HT-29 (cell line): ENCODE measurements at regions not wholly inside any gene's neighbourhood (a gene's known extent, or its start where the extent isn't known, plus 50 kb on each side); places are given as distances from the start of the nearest gene placed in this dataset.
"Not testable (repeated sequence)": the region's sequence is repeated elsewhere in the genome, so short reads cannot be mapped to it uniquely, and the experiment has no call there.

Experiments
- DNase-seq: peaks from one replicate; pipeline ENCODE4 v3.0.0-alpha.2; 2015; ENCODE audit warnings: low spot score

DNA sequence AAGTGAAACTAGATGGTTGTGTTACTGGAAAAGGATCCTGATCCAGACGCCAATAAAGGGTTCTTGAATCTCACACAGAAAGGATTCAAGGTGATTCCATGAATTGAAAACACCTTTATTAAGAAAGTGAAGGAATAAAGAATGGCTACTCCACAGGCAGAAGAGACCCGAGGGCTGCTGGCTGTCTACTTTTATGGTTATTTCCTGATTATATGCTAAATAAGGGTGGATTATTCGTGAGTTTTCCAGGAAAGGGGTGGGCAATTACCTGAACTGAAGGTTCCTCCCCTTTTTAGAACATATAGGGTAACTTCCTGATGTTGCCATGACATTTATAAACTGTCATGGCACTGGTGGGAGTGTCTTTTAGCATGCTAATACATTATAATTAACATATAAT lies 50.9 kb upstream of the WARS2 start:
- no peak for DNase-seq

DNA sequence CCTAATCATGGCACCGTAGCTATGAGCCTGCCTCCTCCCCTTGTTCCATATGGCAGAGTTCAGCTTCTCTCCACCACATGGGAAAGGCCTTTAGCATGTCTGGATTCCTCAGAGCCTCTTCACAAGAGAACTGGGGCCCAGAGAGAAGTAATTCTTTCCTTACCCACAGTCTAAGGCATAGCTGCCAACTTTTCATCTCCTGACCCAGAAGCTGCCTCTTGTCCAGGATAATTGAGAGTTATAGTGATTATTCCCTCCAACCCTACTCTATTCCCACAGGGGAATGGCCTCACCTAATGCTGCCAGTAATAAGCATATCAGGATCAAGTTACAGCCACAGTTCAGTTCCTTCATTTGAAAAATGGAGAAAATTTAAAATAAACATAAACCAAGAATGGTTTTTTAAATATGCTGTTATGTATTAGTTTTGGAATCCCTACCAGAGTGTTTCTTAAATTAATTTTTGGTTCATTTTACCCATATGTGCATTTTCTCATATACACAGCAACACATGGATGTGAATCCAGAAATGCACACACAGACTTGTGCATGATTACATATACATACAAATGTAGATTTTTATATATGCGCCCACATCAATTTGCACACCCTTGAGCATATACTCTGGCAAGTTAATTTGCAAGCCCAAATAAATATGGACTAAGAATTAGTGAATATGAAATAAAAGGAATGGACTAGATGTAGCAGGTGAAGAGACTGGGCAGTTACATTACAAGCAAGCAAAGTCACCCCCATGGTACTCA lies 63.9 kb upstream of the WARS2 start:
- DNase-seq: no peak

DNA sequence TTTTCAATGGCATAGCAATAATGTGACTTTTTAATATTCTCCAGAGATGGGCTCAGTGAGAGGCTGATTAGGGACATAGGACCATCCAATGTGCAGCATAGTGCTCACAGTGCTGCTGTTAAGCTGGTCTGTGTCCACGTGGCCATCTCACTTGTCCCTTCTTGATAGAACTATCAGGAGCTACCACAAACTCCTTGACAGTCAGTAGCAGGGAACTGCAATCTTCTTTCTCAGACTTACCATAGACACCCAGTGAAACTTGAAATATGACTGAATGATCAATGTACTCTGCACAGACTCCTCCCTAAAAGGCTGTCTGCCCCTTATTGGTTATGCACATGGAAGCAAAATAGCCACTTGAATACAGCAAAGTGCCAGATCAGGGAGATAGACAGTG lies 64.5 kb upstream of the WARS2 start:
- no peak for DNase-seq

DNA sequence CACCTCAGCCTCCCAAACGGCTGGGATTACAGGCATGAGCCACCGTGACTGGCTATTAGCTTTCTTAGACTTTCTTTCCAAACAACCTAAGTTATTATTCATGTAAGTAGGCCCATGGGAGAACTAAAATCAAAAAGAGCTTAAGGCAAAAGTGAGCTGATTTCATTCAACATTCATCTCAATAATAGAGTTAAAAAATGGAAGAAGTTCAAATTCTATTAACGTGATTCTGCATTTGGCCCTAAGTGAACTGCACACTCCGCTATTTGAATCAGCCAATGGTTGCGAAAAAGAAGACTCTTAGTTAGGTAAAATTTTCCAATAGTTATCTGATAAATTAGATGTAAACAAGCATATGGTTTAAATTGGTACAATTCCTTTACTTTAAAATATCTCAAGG lies 68.6 kb upstream of the WARS2 start:
- no peak for DNase-seq

DNA sequence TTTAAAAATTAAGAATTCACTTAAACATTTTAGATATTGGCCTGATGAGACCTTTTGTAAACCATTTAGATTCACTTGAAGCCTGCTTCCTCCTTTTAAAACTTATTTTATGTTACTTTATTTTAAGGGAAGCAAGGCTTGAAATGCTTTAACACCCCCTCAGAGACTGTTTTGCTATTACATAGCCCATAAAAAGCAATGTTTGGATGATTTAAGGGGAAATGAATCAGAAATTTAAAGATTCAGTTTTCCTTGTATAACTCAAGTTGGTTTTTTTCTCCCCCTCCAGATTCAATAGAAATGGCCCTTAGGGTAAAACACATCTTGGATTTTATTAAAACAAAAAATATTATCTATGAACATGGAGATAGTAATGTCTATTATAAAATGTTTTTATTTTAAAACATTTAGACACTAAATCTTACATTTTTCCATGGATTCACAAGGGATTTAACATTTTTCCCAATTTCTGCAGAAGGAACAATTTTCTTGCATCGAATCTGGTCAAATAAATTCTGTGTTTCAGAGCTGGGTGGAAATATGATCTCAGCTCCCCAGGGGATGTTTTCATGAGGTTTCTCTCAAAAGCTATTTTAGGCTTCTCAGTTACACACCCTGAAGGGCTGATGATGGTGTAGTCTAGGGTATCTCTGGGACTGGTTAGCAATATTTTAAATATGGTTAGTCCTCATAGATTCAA lies 69.3 kb upstream of the WARS2 start:
- DNase-seq: no peak

DNA sequence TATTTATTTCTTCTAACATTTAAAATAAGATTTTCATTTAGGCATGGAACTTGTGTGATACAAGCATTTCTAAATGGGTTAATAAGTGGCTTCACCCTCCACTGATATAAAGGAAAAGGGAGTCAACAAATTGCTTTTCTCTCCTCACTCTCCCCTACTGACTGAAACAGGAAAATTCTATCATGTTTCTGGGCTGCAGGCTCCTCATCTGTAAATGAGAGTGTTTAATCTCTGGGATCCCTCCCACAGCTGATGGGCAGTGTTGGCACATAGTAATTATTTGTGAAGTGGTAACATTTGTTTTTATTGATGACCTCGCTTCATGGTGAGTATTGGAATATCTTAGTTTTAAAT lies 69.8 kb upstream of the WARS2 start:
- no peak for DNase-seq

DNA sequence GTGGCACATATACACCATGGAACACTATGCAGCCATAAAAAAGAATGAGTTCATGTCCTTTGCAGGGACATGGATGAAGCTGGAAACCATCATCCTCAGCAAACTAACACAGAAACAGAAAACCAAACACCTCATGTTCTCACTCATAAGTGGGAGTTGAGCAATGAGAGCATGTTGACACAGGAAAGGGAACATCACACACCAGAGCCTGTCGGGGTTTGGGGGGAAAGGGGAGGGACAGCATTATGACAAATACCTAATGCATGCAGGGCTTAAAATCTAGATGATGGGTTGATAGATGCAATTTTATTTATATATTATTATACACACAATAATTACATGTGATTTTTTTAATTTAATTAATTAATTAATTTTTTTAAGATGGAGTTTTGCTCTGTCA lies 72.8 kb upstream of the WARS2 start:
- DNase-seq: not testable (repeated sequence)

DNA sequence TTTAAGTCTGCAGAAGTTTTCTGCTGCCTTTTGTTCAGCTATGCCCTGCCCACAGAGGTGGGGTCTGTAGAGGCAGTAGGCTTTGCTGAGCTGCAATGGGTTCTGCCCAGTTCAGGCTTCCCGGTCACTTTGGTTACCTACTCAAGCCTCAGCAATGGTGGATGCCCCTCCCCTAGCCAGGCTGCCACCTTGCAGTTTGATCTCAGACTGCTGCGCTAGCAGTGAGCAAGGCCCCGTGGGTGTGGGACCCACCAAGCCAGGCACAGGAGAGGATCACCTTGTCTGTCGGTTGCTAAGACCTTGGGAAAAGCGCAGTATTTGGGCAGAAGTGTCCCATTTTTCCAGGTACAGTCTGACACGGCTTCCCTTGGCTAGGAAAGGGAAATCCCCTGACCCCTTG lies 74.5 kb upstream of the WARS2 start:
- not testable (repeated sequence) for DNase-seq

DNA sequence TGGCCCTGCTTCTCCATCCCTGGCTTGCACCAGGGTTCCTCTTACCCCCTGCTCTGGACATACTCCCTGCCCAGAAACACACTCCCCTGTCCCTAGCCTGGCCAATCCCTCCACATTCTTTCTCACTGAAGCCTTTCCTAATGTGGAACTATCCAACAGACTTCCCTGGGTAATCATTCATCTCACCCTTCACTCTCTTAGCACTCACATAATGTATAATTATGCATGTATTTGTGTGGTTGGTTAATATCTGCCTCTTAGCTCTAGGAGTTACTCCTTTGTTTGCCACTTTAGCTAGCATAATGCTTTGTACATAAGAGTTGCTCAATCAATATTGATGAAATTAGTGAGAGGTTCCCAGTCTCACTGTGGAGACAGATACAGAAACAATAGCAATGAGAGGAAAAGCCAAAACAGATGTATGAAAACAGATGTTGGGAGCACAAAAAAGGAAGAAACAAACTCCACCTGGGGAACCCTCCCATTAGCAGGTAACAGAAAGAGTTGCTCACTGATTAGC lies 76.9 kb upstream of the WARS2 start:
- no peak for DNase-seq

DNA sequence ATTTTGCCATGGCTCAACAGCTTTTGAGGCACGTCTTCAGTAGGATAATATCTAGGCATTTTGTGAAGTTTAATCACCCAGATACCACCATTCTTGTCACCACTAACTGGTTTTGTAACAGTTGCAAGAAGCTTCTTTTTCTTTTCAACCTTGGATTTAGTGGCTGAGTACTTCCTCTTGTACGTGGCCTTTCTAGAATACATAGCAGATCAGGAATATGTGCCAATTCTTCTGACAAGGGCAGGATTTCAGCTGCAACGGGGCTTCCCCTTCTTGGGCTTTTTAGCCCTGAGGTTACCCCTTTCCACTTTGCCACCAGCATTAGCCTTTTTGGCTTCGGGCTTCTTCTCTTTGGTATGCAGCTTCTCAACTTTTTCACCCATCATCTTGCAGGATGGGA lies 79.3 kb upstream of the WARS2 start:
- no peak for DNase-seq

DNA sequence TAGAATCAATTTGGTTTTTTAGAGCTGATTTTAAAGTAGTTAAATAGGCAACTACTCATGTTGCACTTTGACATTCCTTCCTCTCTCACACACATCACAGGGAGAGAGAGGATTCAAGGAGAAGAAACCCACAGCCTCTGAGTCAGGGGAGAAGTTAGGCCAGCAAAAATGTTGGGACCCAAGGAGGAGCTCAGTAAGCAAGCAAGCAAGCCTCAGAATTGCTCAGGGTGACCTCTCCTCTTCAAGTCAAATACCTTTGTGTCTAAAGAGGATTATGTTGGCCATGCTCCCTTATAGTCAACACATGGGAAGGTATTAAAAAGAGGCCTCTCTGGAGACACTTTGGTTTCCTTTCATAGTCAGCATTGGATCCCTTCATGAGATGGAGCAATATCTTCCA lies 80.5 kb upstream of the WARS2 start:
- DNase-seq: no peak

DNA sequence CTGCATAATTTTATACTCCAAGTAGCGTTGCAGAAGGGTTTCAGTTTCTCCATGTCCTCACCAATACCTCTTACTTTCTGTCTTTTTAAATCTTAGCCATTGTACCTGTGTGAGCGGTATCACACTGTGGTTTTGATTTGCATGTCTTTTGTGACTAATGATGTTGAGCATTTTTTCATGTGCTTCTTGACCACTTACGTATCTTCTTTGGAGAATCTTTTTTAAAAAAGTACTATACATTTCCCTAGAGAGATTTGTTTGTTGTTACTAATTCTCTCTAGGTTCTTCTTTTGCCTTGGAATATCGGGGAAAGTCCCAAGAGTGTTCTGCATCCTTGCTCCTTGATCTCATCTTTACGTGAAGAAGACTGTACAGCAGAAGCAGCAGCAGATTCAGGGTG lies 81.8 kb upstream of the WARS2 start:
- no peak for DNase-seq

DNA sequence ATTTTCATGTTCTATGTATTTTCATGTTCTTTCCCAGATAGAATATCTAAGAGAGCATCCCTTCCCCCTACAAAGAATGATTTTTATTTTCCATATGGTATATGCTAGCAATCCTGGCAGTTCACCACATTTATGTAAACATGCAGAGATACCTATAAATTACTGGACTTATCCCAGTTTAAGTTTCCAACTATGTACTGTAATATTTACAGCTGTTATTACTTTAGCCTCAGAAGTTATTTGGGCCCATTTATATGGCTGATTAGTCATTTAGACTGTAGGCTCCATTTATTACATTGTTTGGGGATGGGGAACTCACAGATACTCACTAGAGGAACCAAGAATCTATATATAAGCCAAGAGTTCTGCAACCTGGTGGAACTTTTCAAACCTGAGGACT lies 84.8 kb upstream of the WARS2 start:
- DNase-seq: no peak

DNA sequence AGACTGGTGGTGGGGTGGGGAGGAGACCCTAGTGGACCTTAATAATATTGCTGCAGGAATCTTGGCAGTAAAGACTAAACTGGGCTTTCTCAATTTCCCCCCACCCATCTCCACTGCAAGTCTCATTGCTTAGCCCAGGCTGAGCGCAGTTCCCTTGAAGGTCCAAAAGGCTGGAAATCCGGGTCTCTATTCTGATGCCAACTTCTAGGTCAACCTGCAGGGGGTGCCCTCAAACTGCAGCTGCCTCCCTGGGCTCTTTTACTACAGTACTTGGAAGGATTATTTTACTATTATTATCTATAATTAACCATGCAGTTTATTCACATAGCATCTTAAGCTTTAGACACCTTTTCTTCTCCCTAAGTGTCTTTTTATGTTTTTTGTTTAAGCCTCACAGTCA lies 85.4 kb upstream of the WARS2 start:
- no peak for DNase-seq

DNA sequence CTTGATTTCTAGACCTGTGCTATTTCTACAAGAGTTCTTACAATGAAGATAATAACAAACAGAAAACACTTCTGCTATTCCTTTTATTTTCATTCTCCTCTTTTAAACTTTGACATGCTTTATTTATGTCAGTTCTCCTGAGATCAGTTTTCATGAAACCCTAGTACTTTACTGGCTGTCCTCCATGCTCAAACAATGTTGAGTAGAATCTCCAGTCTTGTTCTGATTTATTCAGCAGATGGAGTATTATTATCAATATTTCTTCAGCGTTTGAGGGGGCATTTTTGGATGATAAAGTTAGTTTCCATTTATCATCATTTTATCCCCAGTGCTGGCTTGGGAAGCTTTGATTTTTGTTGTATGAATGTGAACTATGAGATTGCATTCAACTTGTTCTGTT lies 85.9 kb upstream of the WARS2 start:
- no peak for DNase-seq

DNA sequence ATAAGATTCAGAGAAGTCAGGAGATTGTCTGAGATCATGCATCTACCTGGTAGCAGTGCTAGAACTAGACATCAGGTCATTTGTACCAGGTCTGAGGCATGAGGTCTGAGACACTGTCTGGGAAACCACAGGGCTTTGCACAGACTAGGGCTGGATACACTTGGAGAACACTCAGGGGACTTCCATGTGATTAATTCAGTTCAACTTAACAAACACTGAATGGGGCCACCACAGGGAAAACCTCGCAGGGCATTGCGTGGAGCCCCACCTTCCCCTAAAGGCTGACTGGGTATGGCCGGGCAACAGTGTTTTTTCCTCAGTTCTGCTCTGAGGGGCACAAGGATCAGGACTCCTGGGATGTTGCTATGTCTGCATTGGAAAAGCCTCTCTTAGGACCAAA lies 86.5 kb upstream of the WARS2 start:
- no peak for DNase-seq

DNA sequence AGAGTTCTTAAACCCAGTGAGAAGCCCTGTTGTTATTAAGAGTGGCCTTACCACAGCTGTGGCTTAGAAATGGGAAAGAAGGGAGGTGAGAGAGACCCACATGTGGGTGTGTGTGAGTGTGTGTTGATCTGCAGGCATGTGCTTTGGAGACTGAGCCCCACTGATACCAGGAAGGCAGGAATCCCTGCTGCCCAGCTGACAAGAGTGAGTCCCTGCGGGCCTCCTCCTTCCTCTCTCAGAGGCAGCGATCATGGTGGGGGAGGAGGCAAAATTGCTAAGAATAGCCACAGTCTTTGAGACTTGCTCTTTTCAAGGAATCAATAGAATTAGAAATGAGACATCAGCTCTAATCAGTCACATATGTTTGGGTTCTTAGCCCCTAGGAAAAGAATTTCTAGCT lies 87.0 kb upstream of the WARS2 start:
- no peak for DNase-seq

DNA sequence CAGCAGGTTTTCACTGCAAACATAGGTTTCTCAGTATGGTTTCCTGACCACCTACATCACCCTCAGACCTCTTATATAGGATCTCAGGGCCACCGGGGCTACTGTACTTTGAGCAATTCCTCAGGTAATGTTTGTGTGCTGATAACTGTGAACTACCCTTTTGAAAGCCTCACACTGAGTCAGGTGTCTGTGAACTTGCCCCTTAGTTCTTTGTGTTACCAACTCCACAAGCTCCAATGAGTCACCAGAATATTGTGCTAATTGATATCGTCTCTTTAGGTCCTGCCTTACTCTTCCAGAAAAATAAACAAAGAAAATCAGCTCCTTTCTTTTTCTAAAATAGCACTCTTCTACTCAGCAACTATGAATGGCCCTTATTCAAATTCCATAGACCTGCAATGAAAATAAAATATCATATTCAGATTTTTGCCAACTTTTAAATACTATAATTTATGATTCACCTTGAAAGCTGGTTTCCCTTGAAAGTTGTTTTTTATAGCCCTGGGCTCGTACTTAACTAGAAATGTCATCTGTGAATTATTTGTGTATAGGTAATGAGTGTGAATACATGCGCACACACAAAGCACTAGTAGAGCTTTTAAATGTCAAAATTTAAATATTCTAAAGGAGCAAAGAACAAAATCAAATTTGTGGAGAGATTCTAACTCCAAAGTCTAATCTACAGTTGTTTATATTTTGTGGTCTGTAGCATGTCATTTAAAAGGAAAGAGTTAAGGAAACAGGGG lies 88.1 kb upstream of the WARS2 start:
- no peak for DNase-seq

DNA sequence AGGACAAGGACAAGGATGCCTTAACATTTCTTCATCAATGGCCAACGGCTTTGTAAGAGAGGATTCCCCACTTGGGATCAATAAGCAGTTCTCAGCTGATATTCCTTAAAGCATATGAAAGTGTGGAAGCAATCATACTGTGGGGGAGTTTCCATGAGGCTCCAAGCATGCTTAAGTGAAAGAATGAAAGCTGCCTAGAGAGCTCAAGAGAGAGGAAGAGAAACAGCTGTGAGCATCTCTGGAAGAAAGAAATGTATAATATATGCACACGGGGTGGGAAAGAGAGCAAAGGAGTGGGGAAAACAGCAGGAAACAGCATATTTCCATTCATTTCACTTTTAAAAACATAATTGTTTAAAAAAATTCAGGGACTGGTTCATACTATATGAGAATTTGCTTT lies 94.7 kb upstream of the WARS2 start:
- no peak for DNase-seq

DNA sequence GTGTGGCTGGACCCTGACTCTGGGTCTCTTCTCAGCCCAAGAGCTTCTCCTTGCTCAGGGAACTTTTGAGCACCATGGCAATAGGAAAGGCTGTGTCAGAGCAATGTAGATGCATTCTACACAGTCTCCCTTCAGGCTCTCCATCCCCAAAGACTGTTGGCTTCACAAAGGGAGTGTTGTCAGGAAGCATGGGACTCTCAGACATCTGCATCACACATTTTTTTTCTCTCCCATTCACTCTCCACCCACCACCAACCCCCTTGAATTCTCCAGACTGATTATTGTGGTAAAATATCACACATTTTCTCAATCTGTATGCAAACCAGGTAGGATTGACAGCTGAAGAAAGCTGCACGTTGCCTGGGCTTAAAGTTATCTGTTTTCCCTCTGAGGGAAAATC lies 105.4 kb upstream of the WARS2 start:
- no peak for DNase-seq

DNA sequence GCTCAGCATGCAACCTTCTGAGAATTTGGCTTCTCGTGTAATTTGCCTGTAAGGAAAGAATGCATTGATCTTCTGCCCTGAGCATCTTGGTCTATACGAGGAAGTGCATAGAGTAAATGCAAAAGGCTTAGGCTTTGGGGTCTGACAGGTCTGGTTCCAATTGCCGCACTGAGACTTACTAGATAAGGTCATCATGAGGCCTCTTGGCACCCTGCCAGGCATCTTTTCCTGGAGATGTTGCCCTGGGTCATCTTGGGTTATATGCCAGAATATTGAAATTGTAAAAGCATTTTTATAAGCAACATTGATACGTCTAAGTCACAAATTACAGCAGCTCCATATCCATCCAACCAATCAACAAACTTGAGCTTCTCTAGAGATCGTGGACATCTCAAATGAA lies 108.8 kb upstream of the WARS2 start:
- no peak for DNase-seq

DNA sequence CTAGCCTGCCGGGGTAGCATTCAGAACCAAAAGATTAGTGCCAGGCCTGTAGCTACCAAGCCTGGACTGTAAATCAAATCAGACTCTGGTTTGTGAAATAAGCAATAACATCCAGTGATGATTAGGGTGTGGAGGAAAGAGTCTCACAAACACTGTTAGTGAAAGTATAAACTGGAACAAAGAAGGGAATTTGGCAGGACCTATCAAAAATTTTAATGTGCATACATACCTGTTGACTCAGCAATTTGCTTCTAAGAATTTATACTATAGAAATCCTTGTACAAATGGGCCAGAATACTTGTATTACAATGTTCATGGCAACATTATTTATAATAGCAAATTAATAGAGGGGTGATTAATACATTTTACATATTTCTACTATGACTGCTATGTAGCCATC lies 109.8 kb upstream of the WARS2 start:
- DNase-seq: no peak

DNA sequence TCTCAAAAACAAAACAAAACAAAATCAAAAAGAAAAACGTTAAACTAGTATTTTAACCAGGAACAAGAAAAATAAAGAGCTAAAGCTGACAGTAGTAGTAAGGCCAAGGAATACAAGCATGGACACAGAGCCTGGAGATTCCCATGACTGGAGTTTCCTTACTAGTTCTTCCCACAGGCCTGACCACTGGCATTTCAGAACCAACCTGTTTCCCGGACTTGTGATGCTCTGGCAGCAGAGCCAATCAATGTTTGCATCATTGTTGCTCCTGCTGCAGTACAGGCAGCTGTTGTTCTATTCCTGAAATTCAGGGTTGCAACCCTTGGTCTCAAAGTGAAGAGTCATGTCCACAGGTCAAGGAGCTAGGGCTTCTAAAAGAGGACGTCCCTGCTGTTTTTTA lies 111.3 kb upstream of the WARS2 start:
- DNase-seq: no peak
